ENCODE measurements at regions not wholly inside any gene's neighbourhood (a gene's known extent, or its start where the extent isn't known, plus 50 kb on each side); places are given as distances from the start of the nearest gene placed in this dataset.

DNA sequence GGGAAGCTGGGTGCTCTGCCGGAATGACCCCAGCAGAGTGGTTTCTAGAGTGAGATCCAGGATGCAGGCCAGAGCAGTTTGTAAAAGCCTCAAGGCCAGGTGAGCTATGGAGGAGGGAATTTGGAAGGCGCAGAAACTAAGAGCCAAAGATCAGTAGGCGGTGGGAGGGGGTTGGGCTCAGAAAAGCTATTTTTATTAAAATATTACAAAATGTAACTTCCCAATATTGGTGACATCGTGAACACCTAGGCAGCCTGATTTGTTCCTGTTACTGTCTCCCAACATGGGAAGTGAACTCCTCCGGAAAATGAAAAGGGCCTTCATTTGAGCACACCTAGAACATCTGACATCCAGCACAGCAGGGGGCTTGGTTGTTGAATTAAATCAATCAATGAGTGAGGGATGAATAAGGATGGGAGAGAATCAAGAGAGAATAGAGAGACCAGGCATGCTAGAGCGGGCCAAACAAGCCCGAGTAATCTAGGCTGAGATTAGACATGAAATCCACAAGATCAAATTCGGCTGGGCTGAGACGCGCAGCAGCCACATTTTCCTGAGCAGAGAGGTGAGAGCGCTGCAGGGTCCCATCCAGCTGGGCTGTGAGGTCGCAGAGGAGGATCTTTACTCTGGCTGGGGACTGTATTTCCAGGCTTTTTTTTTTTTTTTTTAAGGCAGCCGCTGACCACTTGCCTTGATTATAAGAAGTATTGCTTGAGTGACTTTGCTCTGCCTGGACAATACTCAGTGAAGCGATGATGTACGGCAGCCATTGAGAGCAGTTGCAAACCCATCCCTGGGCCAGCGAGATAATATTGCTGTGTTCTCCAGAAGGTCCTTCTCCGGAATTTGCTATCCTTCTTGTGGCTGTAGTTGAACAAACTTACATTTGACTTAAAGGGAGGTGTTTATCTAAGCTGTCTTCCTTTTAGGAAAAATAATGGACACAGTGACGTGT, 178.0 kb upstream of the KL start:
- TF ChIP-seq EZH2 (IDR thresholded peaks at IDR 0.05): no peak
- no peak for TF ChIP-seq FOXP2 (optimal IDR thresholded peaks at IDR 0.05; ENCODE audit: control extremely low read depth, extremely low read length, insufficient read depth)
